GM19438 (cell line): ENCODE measurements at regions not wholly inside any gene's neighbourhood (a gene's known extent, or its start where the extent isn't known, plus 50 kb on each side); places are given as distances from the start of the nearest gene placed in this dataset.

ENCODE experiments used
- ATAC-seq: cut with Tn5 transposase; IDR thresholded peaks from one replicate; pipeline ENCODE4 v1.9.1; 2021; ENCODE audit warnings: low read depth; ENCODE audit not compliant: unreplicated experiment

GRCh38 chr20:60540591-60540990 is 582.4 kb downstream of the CDH26 start:
- no peak for ATAC-seq

- ATAC-seq = no peak
Observed at GRCh38 chr20:60541991-60542390, 583.8 kb downstream of the CDH26 start.

- no peak for ATAC-seq
Observed at GRCh38 chr20:60543598-60543997, 585.4 kb downstream of the CDH26 start.

- no peak for ATAC-seq
Observed at GRCh38 chr20:60553095-60553494, 594.9 kb downstream of the CDH26 start.

GRCh38 chr20:60558486-60558885 is 600.3 kb downstream of the CDH26 start:
- ATAC-seq = no peak

- no peak for ATAC-seq
Observed at GRCh38 chr20:60559462-60559861, 601.2 kb downstream of the CDH26 start.

GRCh38 chr20:60561052-60561451 is 602.8 kb downstream of the CDH26 start:
- ATAC-seq = no peak

- ATAC-seq = no peak
Observed at GRCh38 chr20:60565083-60565482, 606.9 kb downstream of the CDH26 start.

- ATAC-seq = no peak
Observed at GRCh38 chr20:60565551-60565950, 607.3 kb downstream of the CDH26 start.

- ATAC-seq = no peak
Observed at GRCh38 chr20:60569116-60569515, 610.9 kb downstream of the CDH26 start.

GRCh38 chr20:60570481-60571277 is 612.5 kb downstream of the CDH26 start:
- ATAC-seq = no peak

- ATAC-seq = no peak
Observed at GRCh38 chr20:60573003-60573680, 614.9 kb downstream of the CDH26 start.

- ATAC-seq = no peak
Observed at GRCh38 chr20:60576236-60576635, 618.0 kb downstream of the CDH26 start.

GRCh38 chr20:60579941-60580515 is 621.8 kb downstream of the CDH26 start:
- no peak for ATAC-seq

- no peak for ATAC-seq
Observed at GRCh38 chr20:60581606-60582115, 623.4 kb downstream of the CDH26 start.

- no peak for ATAC-seq
Observed at GRCh38 chr20:60583741-60584140, 625.5 kb downstream of the CDH26 start.

GRCh38 chr20:60584221-60584620 is 626.0 kb downstream of the CDH26 start:
- ATAC-seq = no peak

- ATAC-seq = no peak
Observed at GRCh38 chr20:60585651-60586050, 627.4 kb downstream of the CDH26 start.

- ATAC-seq = no peak
Observed at GRCh38 chr20:60586269-60587050, 628.2 kb downstream of the CDH26 start.

- no peak for ATAC-seq
Observed at GRCh38 chr20:60587986-60588385, 629.8 kb downstream of the CDH26 start.

GRCh38 chr20:60589623-60590022 is 631.4 kb downstream of the CDH26 start:
- ATAC-seq = no peak
